Esophagus (tissue), 2 donors: ENCODE measurements at regions not wholly inside any gene's neighbourhood (a gene's known extent, or its start where the extent isn't known, plus 50 kb on each side); places are given as distances from the start of the nearest gene placed in this dataset.

Experiments
- H3K27ac ChIP-seq, 2 donors: one replicate each; pipeline ENCODE4 v1.5.1; 2013; ENCODE audit warnings: low read depth in 2 of 2, mild to moderate bottlenecking in 2 of 2, inconsistent platforms in 1 of 2, low read length in 1 of 2, moderate library complexity in 1 of 2
- H3K27me3 ChIP-seq, 2 donors: one replicate each; pipeline ENCODE4 v1.6.1; 2013; ENCODE audit warnings: low read length in 2 of 2, control low read depth in 1 of 2, mild to moderate bottlenecking in 1 of 2; ENCODE audit not compliant: insufficient read depth in 2 of 2, control insufficient read depth in 1 of 2
- H3K36me3 ChIP-seq, 2 donors: one replicate each; pipeline ENCODE4 v1.6.1; 2013; ENCODE audit warnings: low read length in 1 of 2; ENCODE audit not compliant: control insufficient read depth in 2 of 2, insufficient read depth in 2 of 2
- H3K4me1 ChIP-seq, 2 donors: one replicate each; pipeline ENCODE4 v1.6.1; 2013; ENCODE audit warnings: low read length in 1 of 2; ENCODE audit not compliant: control insufficient read depth in 2 of 2, insufficient read depth in 2 of 2
- H3K4me3 ChIP-seq, 2 donors: one replicate each; pipeline ENCODE4 v1.5.1; 2013; ENCODE audit warnings: low read length in 2 of 2, mild to moderate bottlenecking in 2 of 2, low read depth in 1 of 2, moderate library complexity in 1 of 2
- H3K9me3 ChIP-seq, 2 donors: one replicate each; pipeline ENCODE4 v1.6.1; 2013; ENCODE audit warnings: mild to moderate bottlenecking in 2 of 2, low read depth in 1 of 2, low read length in 1 of 2, moderate library complexity in 1 of 2; ENCODE audit not compliant: control insufficient read depth in 2 of 2, insufficient read depth in 1 of 2
- whole genome bisulfite sequencing, 2 donors: extraction: QIAGEN DNeasy Blood & Tissue Kit; methylation state at CpG; one replicate each; pipeline ENCODE4 v1.1.7; 2013; 5-methylcytosine and 5-hydroxymethylcytosine counted together
- donor health status: healthy with polysubstance abuse.
- donor health status: Bipolar disorder and iron deficiency.

- 23 to 31% methylated on average over 7 of the region's 7 CpGs for WGBS, 2 donors
- H3K27ac ChIP-seq: peak overlapping the region in 1 of 2 donors; percentile 7
- no peaks in the 10 kb centered on the region for H3K9me3 ChIP-seq
- peaks cover 0 to 6% of the 10 kb centered on the region in 2 donors for H3K4me1 ChIP-seq
- no peaks in the 10 kb centered on the region for H3K36me3 ChIP-seq
- no peak overlapping the region for H3K4me3 ChIP-seq
- no peaks in the 10 kb centered on the region for H3K27me3 ChIP-seq
Measured at GRCh38 chr10:29688230-29688661, 53.5 kb upstream of the SVIL start.

DNA sequence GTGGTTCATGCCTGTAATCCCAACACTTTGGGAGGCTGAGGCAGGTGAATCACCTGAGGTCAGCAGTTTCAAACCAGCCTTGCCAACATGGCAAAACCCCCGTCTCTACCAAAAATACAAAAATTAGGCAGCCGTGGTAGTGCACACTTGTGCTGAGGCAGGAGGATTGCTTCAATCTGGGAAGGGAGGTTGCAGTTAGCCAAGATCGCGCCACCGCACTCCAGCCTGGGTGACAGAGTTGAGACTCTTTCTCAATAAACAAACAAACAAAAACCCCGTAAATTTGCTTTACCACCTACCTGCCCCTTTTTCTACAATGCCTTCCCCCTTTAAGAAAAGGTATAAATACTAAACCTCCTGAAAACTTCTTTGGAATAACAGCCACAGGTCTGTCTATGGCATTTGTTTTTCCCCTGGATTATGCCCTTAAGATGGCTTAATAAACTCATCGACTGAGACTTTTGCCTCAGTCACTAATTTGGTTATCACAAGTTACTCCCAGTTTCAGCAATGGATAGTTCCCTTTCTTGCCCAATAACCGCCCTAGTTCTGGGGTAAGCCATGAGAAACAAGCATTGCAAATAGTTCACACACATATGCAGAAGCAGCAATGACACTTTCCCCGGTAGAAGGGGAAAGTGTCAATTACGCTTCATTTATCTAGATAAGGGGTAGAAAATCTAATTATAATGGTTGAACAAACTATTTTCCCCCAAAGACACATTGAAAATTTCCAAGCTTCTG, 52.8 kb upstream of the SVIL start:
- Histone ChIP-seq H3K4me3 (no peak overlapping the region), H3K36me3 (no peaks in the 10 kb centered on the region), H3K4me1 (peaks cover 0 to 6% of the 10 kb centered on the region in 2 donors), H3K27me3 (no peaks in the 10 kb centered on the region), H3K9me3 (no peaks in the 10 kb centered on the region), H3K27ac (no peak overlapping the region)
- 86 to 87% methylated on average over 10 of the region's 10 CpGs for WGBS, 2 donors

GRCh38 chr10:29685506-29685905, 50.7 kb upstream of the SVIL start:
- Histone ChIP-seq H3K4me3 (no peak overlapping the region), H3K4me1 (peaks cover 6 to 16% of the 10 kb centered on the region in 2 donors), H3K9me3 (no peaks in the 10 kb centered on the region), H3K27me3 (no peaks in the 10 kb centered on the region), H3K27ac (no peak overlapping the region), H3K36me3 (peaks cover 0 to 7% of the 10 kb centered on the region in 2 donors)
- WGBS, 2 donors: 77 to 83% methylated on average over 4 of the region's 4 CpGs
